K562 (cell line): ENCODE measurements at regions not wholly inside any gene's neighbourhood (a gene's known extent, or its start where the extent isn't known, plus 50 kb on each side); places are given as distances from the start of the nearest gene placed in this dataset.

ENCODE experiments used
- ATAC-seq: fragments of 200-7000 bp; cut with Tn5 transposase; 3 replicates; pipeline ENCODE4 v1.9.1; 2020; ENCODE audit warnings: moderate library complexity
- BruUV-seq: library from RNA; stranded (reverse); fragments of 400-500 nt; replicated peaks from 2 replicates; lab custom pipeline; 2021; lab: Mats Ljungman, UMichigan
- CTCF ChIA-PET: fragments of 300-600 bp; formaldehyde crosslinking; extraction: SDS; loops from one replicate; lab custom pipeline; 2021; ENCODE audit warnings: low intra/inter-chr PET ratio; lab: Yijun Ruan, JAX
- POLR2A ChIA-PET: fragments of 300-600, 350-650 bp; sonication (Branson Sonifier 250); formaldehyde crosslinking; extraction: SDS; loops from one replicate; lab custom pipeline; 2021; ENCODE audit warnings: antibody characterized with exemption, inconsistent platforms; lab: Yijun Ruan, JAX
- DNase-seq, 4 experiments: peaks; one replicate each; pipeline versions ENCODE4 v3.0.0 to v3.0.0-alpha.2; 2011 to 2018; ENCODE audit warnings: low spot score in 3 of 4, mixed read lengths in 3 of 4; ENCODE audit errors: extremely low read depth in 1 of 4
- FAIRE-seq: peaks from 2 replicates; lab custom pipeline; 2011; peaks lifted over from hg19 to GRCh38; lab: Jason Lieb, UNC
- H2AFZ ChIP-seq: 2 replicates; pipeline ENCODE4 v1.6.0; 2011; ENCODE audit warnings: low read depth, low read length, control low read depth, inconsistent platforms
- H3K27ac ChIP-seq: fragments of 200-600 bp; 3 replicates; pipeline ENCODE4 v1.8.0; 2011; ENCODE audit warnings: low read depth, mild to moderate bottlenecking, control low read depth, inconsistent platforms, low read length, moderate library complexity, mixed read lengths; ENCODE audit errors: extremely low read depth
- H3K27me3 ChIP-seq, 2 experiments: fragments of 300-600 bp in 1 of 2; 2 replicates in 1 of 2; 3 replicates in 1 of 2; pipeline versions ENCODE4 v1.6.0 to v1.8.0; 2011; ENCODE audit warnings: inconsistent platforms in 2 of 2, low read length in 2 of 2, mild to moderate bottlenecking in 1 of 2, mixed read lengths in 1 of 2, moderate library complexity in 1 of 2; ENCODE audit not compliant: control insufficient read depth in 2 of 2, insufficient read depth in 2 of 2
- H3K36me3 ChIP-seq: fragments of 300-600 bp; 3 replicates; pipeline ENCODE4 v1.8.0; 2011; ENCODE audit warnings: mild to moderate bottlenecking, low read length, inconsistent platforms; ENCODE audit not compliant: control insufficient read depth, insufficient read depth
- H3K4me1 ChIP-seq, 2 experiments: fragments of 200-600 bp in 1 of 2; replicated peaks in 1 of 2; 2 replicates in 1 of 2; 3 replicates in 1 of 2; pipeline versions ENCODE4 v1.5.1 to v1.8.0; 2011; ENCODE audit warnings: inconsistent platforms in 2 of 2, low read length in 2 of 2, mild to moderate bottlenecking in 1 of 2, mixed read lengths in 1 of 2, moderate library complexity in 1 of 2; ENCODE audit not compliant: control insufficient read depth in 2 of 2, insufficient read depth in 2 of 2
- H3K4me2 ChIP-seq: 2 replicates; pipeline ENCODE4 v1.6.1; 2011; ENCODE audit warnings: low read length, control low read depth, inconsistent platforms, mixed read lengths; ENCODE audit not compliant: insufficient read depth
- H3K4me3 ChIP-seq: fragments of 200-600 bp; sonication (generic), shearing (Covaris generic); 2 replicates; pipeline ENCODE4 v1.5.1; 2016; ENCODE audit warnings: control low read depth, inconsistent platforms
- H3K79me2 ChIP-seq: fragments of 200-600 bp; 3 replicates; pipeline ENCODE4 v1.8.0; 2011; ENCODE audit warnings: low read length, inconsistent platforms; ENCODE audit not compliant: control insufficient read depth, insufficient read depth
- H3K9ac ChIP-seq, 2 experiments: 2 replicates each; pipeline versions ENCODE4 v1.6.0 to v1.6.1; 2011; ENCODE audit warnings: low read depth in 2 of 2, low read length in 2 of 2, control low read depth in 1 of 2, inconsistent platforms in 1 of 2, mild to moderate bottlenecking in 1 of 2, mixed read lengths in 1 of 2; ENCODE audit not compliant: insufficient read depth in 1 of 2
- H3K9me1 ChIP-seq: one replicate; pipeline ENCODE4 v1.6.0; 2011; ENCODE audit warnings: inconsistent platforms, mild to moderate bottlenecking, low read length, moderate library complexity; ENCODE audit not compliant: control insufficient read depth, insufficient read depth
- H3K9me3 ChIP-seq: replicated peaks from 2 replicates; pipeline ENCODE4 v1.5.1; 2011; ENCODE audit warnings: low read depth, low read length, inconsistent platforms; ENCODE audit not compliant: control insufficient read depth, insufficient read depth
- H4K20me1 ChIP-seq: replicated peaks from 2 replicates; pipeline ENCODE4 v1.6.1; 2011; ENCODE audit warnings: low read length, inconsistent platforms, mixed read lengths; ENCODE audit not compliant: control insufficient read depth, insufficient read depth
- ATF1 ChIP-seq, 2 experiments: fragments of 450-650 bp in 1 of 2; IDR thresholded peaks; 2 replicates each; pipeline ENCODE4 v1.6.1; 2016; ENCODE audit warnings: missing compliant biosample characterization in 1 of 2, missing genetic modification characterization in 1 of 2
- GTF2A2 ChIP-seq: IDR thresholded peaks from 2 replicates; pipeline ENCODE4 v1.6.1; 2016; ENCODE audit warnings: mild to moderate bottlenecking, missing genetic modification characterization, missing compliant biosample characterization
- GTF2E2 ChIP-seq: fragments of 200-800 bp; sonication (Bioruptor generic); IDR thresholded peaks from 2 replicates; pipeline ENCODE4 v1.6.1; 2016; ENCODE audit warnings: missing genetic modification characterization, missing compliant biosample characterization
- HINFP ChIP-seq: fragments of 450-650 bp; conservative IDR thresholded peaks from 2 replicates; pipeline ENCODE4 v1.6.1; 2016; ENCODE audit warnings: missing genetic modification characterization, low read depth, mild to moderate bottlenecking, control low read depth, missing compliant biosample characterization
- IFI16 ChIP-seq: fragments of 250-450 bp; sonication (Bioruptor Pico); IDR thresholded peaks from 2 replicates; pipeline ENCODE4 v2.1.2; 2022; ENCODE audit warnings: mild to moderate bottlenecking, inconsistent platforms
- KLF13 ChIP-seq: fragments of 450-650 bp; IDR thresholded peaks from 2 replicates; pipeline ENCODE4 v1.6.1; 2016; ENCODE audit warnings: missing genetic modification characterization, low read depth, mild to moderate bottlenecking, missing compliant biosample characterization, moderate library complexity, borderline replicate concordance
- MCM3 ChIP-seq: fragments of 450-650 bp; IDR thresholded peaks from 2 replicates; pipeline ENCODE4 v1.6.1; 2016
- MECOM ChIP-seq: fragments of 250-450 bp; sonication (Bioruptor Pico); IDR thresholded peaks from 2 replicates; pipeline ENCODE4 v1.8.0; 2022; ENCODE audit warnings: inconsistent platforms
- POLR3G ChIP-seq: IDR thresholded peaks from 2 replicates; pipeline ENCODE4 v1.6.1; 2011; ENCODE audit not compliant: insufficient read length, insufficient replicate concordance; ENCODE audit errors: extremely low read depth
- POU5F1 ChIP-seq: fragments of 150-350 bp; IDR thresholded peaks from 2 replicates; pipeline ENCODE4 v1.6.1; 2014; ENCODE audit warnings: borderline replicate concordance, low read length, low read depth, mild to moderate bottlenecking; ENCODE audit not compliant: partially characterized antibody
- TAF15 ChIP-seq: fragments of 200-400 bp; formaldehyde crosslinking; IDR thresholded peaks from 2 replicates; pipeline ENCODE4 v1.6.1; 2017; ENCODE audit warnings: mild to moderate bottlenecking, low read depth, low read length, moderate library complexity
- TCF7 ChIP-seq: sonication (generic); IDR thresholded peaks from 2 replicates; pipeline ENCODE4 v1.6.1; 2016; ENCODE audit warnings: antibody characterized with exemption, borderline replicate concordance
- ZKSCAN3 ChIP-seq: fragments of 250-450 bp; sonication (Bioruptor Pico); IDR thresholded peaks from 2 replicates; pipeline ENCODE4 v1.4.0; 2020
- ZNF263 ChIP-seq: sonication (generic); formaldehyde crosslinking; IDR thresholded peaks from 2 replicates; pipeline ENCODE4 v1.8.0; 2022; ENCODE audit warnings: mild to moderate bottlenecking, missing genetic modification reagents, borderline replicate concordance
- ZNF561 ChIP-seq: fragments of 450-650 bp; formaldehyde crosslinking; conservative IDR thresholded peaks from 2 replicates; pipeline ENCODE4 v1.4.0; 2020; ENCODE audit warnings: mild to moderate bottlenecking, moderate library complexity
- ZZZ3 ChIP-seq: fragments of 450-650 bp; IDR thresholded peaks from 2 replicates; pipeline ENCODE4 v1.6.1; 2016; ENCODE audit warnings: antibody characterized with exemption, mild to moderate bottlenecking, moderate library complexity
- WGBS: fragments of 100-300 bp; shearing (Covaris generic); methylation state at CpG from one replicate; pipeline ENCODE4 v1.1.6; 2016; ENCODE audit warnings: low coverage, mixed read lengths; ENCODE audit not compliant: insufficient coverage; ENCODE audit errors: missing lambda C conversion rate; 5-methylcytosine and 5-hydroxymethylcytosine counted together
- in situ Hi-C: fragments of 300-500 bp; cut with MboI; formaldehyde crosslinking; loops from 4 replicates; pipeline ENCODE4 v1.15.0; 2018; ENCODE audit warnings: inconsistent platforms, mixed read lengths
- intact Hi-C: fragments of 100-400 bp; cut with micrococcal nuclease; formaldehyde crosslinking; loops from 2 replicates; pipeline ENCODE4 v1.14.2; 2022
- TF ChIP-seq, protein P1 (sequence below): fragments of 250-450 bp; sonication (Bioruptor Pico); IDR thresholded peaks from 2 replicates; pipeline ENCODE4 v1.4.0; 2020
- TF ChIP-seq, protein P2 (sequence below): sonication (generic); formaldehyde crosslinking; IDR thresholded peaks from 2 replicates; pipeline ENCODE4 v1.8.0; 2023; ENCODE audit warnings: mild to moderate bottlenecking, missing genetic modification reagents

DNA sequence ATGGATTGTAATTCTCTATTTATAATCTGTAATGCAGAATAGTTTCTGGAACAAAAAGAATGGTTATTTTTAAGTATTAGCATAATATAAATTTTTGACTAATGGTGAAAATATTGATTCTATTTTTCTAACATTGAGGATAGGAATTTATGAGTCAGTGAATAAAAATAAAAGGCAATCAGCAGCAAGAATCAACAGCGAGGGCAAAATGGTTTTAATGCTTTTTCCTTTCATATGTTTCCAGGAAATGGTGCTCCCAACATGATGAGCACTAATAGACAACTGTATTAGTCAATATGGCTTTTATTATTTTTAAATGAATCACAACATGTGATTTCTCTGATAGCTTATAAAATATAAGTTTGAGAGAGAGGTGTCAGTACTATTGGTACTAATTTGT lies 90.7 kb upstream of the TFPI start:
- Histone ChIP-seq H3K79me2 (no peaks in the 10 kb centered on the region), H3K9me1 (no peaks in the 10 kb centered on the region), H3K9ac (no peak overlapping the region), H2AFZ (no peak overlapping the region), H3K4me2 (no peak overlapping the region), H3K4me1 (no peaks in the 10 kb centered on the region; a peak in 1 of 5 replicates), H3K36me3 (no peaks in the 10 kb centered on the region), H3K4me3 (no peak overlapping the region), H3K27me3 (no peaks in the 10 kb centered on the region), H3K27ac (no peak overlapping the region), H4K20me1 (no peaks in the 10 kb centered on the region), H3K9me3 (no peaks in the 10 kb centered on the region)
- in situ Hi-C loops: no loop called here
- no peak for ATAC-seq
- no TSS peak for BruUV-seq
- ChIA-PET CTCF (no interaction called here), POLR2A (no interaction called here)
- WGBS: 4% methylated on average over 1 of the region's 1 CpG
- no peak for FAIRE-seq
- intact Hi-C loops: no loop called here
- DNase-seq: no peak
- TF ChIP-seq MCM3 (no peak), ZZZ3 (no peak), TCF7 (no peak), GTF2E2 (tag) (no peak), MECOM (CRISPR knock-in tag) (no peak), POU5F1 (no peak), ZNF263 (CRISPR knock-in tag) (no peak), HINFP (tag) (no peak), ATF1 (CRISPR knock-in tag; IDR thresholded peaks at IDR 0.05) (no peak), ATF1 (tag; IDR thresholded peaks at IDR 0.05) (no peak), TAF15 (no peak), POLR3G (no peak), IFI16 (CRISPR knock-in tag) (no peak), GTF2A2 (tag) (no peak), KLF13 (tag) (no peak), ZKSCAN3 (CRISPR knock-in tag) (no peak), ZNF561 (no peak)
- TF ChIP-seq, protein P1, sequence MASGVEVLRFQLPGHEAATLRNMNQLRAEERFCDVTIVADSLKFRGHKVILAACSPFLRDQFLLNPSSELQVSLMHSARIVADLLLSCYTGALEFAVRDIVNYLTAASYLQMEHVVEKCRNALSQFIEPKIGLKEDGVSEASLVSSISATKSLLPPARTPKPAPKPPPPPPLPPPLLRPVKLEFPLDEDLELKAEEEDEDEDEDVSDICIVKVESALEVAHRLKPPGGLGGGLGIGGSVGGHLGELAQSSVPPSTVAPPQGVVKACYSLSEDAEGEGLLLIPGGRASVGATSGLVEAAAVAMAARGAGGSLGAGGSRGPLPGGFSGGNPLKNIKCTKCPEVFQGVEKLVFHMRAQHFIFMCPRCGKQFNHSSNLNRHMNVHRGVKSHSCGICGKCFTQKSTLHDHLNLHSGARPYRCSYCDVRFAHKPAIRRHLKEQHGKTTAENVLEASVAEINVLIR (CRISPR knock-in tag): no peak
- TF ChIP-seq, protein P2, sequence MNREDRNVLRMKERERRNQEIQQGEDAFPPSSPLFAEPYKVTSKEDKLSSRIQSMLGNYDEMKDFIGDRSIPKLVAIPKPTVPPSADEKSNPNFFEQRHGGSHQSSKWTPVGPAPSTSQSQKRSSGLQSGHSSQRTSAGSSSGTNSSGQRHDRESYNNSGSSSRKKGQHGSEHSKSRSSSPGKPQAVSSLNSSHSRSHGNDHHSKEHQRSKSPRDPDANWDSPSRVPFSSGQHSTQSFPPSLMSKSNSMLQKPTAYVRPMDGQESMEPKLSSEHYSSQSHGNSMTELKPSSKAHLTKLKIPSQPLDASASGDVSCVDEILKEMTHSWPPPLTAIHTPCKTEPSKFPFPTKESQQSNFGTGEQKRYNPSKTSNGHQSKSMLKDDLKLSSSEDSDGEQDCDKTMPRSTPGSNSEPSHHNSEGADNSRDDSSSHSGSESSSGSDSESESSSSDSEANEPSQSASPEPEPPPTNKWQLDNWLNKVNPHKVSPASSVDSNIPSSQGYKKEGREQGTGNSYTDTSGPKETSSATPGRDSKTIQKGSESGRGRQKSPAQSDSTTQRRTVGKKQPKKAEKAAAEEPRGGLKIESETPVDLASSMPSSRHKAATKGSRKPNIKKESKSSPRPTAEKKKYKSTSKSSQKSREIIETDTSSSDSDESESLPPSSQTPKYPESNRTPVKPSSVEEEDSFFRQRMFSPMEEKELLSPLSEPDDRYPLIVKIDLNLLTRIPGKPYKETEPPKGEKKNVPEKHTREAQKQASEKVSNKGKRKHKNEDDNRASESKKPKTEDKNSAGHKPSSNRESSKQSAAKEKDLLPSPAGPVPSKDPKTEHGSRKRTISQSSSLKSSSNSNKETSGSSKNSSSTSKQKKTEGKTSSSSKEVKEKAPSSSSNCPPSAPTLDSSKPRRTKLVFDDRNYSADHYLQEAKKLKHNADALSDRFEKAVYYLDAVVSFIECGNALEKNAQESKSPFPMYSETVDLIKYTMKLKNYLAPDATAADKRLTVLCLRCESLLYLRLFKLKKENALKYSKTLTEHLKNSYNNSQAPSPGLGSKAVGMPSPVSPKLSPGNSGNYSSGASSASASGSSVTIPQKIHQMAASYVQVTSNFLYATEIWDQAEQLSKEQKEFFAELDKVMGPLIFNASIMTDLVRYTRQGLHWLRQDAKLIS (CRISPR knock-in tag): no peak
